ENCODE measurements at regions not wholly inside any gene's neighbourhood (a gene's known extent, or its start where the extent isn't known, plus 50 kb on each side); places are given as distances from the start of the nearest gene placed in this dataset.

DNA sequence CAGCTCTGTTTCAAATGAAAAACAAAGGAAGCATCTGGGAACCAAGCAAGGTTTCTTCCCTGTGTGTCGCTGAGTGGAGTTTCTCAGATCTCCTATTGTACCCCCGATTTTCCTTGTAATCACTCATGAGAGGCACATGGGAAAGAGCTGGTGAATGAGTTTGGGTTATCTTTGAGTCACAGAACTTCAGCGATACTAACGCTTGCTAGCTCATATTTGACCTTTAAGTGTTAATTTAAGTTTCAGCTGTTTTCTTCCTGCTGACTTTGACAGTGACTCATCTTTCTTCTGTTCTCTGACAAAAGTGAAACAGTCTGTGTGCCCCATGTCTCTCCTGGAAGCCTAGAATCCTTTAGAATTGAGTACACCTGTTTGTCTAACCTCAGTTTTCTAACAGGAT lies 261.1 kb upstream of the RGS17 start:
- ChIA-PET CTCF (no interaction called here), POLR2A (no interaction called here)
- Mint-ChIP-seq H3K27me3 (no peaks in the 10 kb centered on the region), H3K4me1 (no peaks in the 10 kb centered on the region), H3K27ac (no peak overlapping the region), H3K9me3 (peaks cover 4 to 6% (median 6%) of the 10 kb centered on the region in 3 donors), H3K36me3 (no peaks in the 10 kb centered on the region), H3K4me3 (no peak overlapping the region)
- no peak overlapping the region for H3K4me3 ChIP-seq (ENCODE audit: control insufficient read depth in 1 of 2, extremely low read depth in 1 of 2, low read length in 1 of 2)
- no peaks in the 10 kb centered on the region for H3K27me3 ChIP-seq (replicated peaks in 1 of 2; ENCODE audit: control insufficient read depth in 2 of 2, extremely low read depth in 1 of 2, insufficient read depth in 2 of 2, low read length in 1 of 2)
- WGBS (ENCODE audit: insufficient coverage) = 62% methylated on average over 3 of the region's 4 CpGs
- H3K27ac ChIP-seq (ENCODE audit: low read length) = no peak overlapping the region
- H3K36me3 ChIP-seq (ENCODE audit: control insufficient read depth in 2 of 2, extremely low read depth in 1 of 2, insufficient read depth in 1 of 2, low read length in 1 of 2) = no peaks in the 10 kb centered on the region
- no peaks in the 10 kb centered on the region for H3K4me1 ChIP-seq (ENCODE audit: control insufficient read depth in 1 of 2, extremely low read depth in 1 of 2, insufficient read depth in 2 of 2, low read length in 2 of 2)
- ATAC-seq (replicated peaks in 1 of 4) = no peak
- H3K9me3 ChIP-seq = no peaks in the 10 kb centered on the region
- no peak for DNase-seq

DNA sequence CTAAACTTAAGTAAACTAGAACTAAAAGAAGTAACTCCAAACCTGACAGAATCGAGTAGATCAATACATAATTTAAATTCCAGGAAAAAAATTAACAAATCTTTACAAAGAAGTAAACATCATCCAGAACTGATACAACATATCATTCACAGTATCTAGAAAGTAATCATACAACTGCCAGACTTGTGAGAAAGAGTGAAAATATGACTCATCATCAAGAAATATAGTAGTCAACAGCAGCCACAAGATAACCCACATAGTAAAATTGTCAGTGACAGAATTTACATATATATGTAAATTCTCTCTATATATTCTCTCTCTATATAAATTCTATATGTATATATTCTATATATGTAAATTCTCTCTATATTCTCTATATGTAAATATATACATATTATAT lies 242.8 kb upstream of the RGS17 start:
- peaks cover 0 to 4% of the 10 kb centered on the region in 2 donors for H3K27me3 Mint-ChIP-seq
- ChIA-PET POLR2A (no interaction called here), CTCF (no interaction called here)
- H3K27ac ChIP-seq (ENCODE audit: low read length) = no peak overlapping the region
- H3K4me3 ChIP-seq (ENCODE audit: control insufficient read depth in 1 of 2, extremely low read depth in 1 of 2, low read length in 1 of 2) = no peak overlapping the region
- no peaks in the 10 kb centered on the region for H3K36me3 Mint-ChIP-seq
- no peaks in the 10 kb centered on the region for H3K9me3 Mint-ChIP-seq
- H3K36me3 ChIP-seq (ENCODE audit: control insufficient read depth in 2 of 2, extremely low read depth in 1 of 2, insufficient read depth in 1 of 2, low read length in 1 of 2) = no peaks in the 10 kb centered on the region
- H3K4me1 ChIP-seq (ENCODE audit: control insufficient read depth in 1 of 2, extremely low read depth in 1 of 2, insufficient read depth in 2 of 2, low read length in 2 of 2) = no peaks in the 10 kb centered on the region
- no peak for ATAC-seq (replicated peaks in 1 of 4)
- H3K4me1 Mint-ChIP-seq = no peaks in the 10 kb centered on the region
- H3K4me3 Mint-ChIP-seq = no peak overlapping the region
- no peak for DNase-seq
- no peaks in the 10 kb centered on the region for H3K27me3 ChIP-seq (replicated peaks in 1 of 2; ENCODE audit: control insufficient read depth in 2 of 2, extremely low read depth in 1 of 2, insufficient read depth in 2 of 2, low read length in 1 of 2)
- WGBS (ENCODE audit: insufficient coverage) = no CpG with 5 or more reads among the region's 1 CpG
- H3K27ac Mint-ChIP-seq = no peak overlapping the region
- H3K9me3 ChIP-seq = no peaks in the 10 kb centered on the region

DNA sequence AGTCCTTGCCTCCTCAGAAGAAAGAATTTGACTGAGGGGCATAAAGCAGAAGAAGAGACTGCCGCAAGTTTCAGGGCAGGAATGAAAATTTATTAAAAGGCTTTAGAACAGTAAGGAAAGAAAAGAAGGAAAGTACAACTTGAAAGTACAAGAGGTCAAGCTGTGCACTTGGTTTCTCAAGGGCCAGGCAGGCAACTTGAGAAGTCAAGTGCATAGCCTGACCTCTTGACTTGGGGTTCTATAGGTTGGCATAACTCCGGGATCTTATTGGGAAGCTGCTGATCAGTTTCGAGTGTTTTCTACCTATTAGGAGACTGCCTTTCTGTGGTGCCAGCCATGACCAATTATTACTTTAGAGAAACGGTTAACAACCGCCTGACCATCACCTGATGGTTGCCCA lies 237.0 kb upstream of the RGS17 start:
- ATAC-seq (replicated peaks in 1 of 4) (no peak), DNase-seq (no peak)
- H3K27me3 ChIP-seq (replicated peaks in 1 of 2; ENCODE audit: control insufficient read depth in 2 of 2, extremely low read depth in 1 of 2, insufficient read depth in 2 of 2, low read length in 1 of 2) = no peaks in the 10 kb centered on the region
- Mint-ChIP-seq H3K27ac (no peak overlapping the region), H3K27me3 (peaks cover 0 to 8% of the 10 kb centered on the region in 2 donors), H3K4me3 (no peak overlapping the region), H3K4me1 (no peaks in the 10 kb centered on the region), H3K36me3 (no peaks in the 10 kb centered on the region), H3K9me3 (peaks cover 0 to 5% (median 1%) of the 10 kb centered on the region in 3 donors)
- 81% methylated on average over 5 of the region's 5 CpGs for WGBS (ENCODE audit: insufficient coverage)
- no peaks in the 10 kb centered on the region for H3K36me3 ChIP-seq (ENCODE audit: control insufficient read depth in 2 of 2, extremely low read depth in 1 of 2, insufficient read depth in 1 of 2, low read length in 1 of 2)
- no peaks in the 10 kb centered on the region for H3K9me3 ChIP-seq
- H3K27ac ChIP-seq (ENCODE audit: low read length) = no peak overlapping the region
- ChIA-PET CTCF (no interaction called here), POLR2A (no interaction called here)
- no peaks in the 10 kb centered on the region for H3K4me1 ChIP-seq (ENCODE audit: control insufficient read depth in 1 of 2, extremely low read depth in 1 of 2, insufficient read depth in 2 of 2, low read length in 2 of 2)
- H3K4me3 ChIP-seq (ENCODE audit: control insufficient read depth in 1 of 2, extremely low read depth in 1 of 2, low read length in 1 of 2) = no peak overlapping the region

DNA sequence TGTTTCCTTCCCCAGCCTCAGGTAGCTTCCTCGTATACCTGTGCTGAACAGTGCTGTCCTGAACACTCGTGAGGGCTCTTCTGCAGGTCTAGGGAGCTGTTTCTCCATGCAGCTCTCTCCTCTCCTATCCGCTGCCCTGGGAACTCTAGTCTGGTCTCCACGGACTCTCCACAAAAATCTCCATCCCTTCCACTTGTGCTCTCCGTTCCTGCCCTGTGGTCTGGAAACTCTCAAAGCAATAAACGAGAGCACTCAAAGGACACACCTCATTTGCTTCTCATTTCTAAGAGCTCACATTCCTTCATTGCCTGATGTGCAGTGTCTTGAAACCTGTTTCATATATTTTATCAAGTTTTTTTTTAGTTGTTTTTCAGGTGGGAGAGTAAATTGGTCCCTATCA lies 235.9 kb upstream of the RGS17 start:
- ChIA-PET CTCF (no interaction called here), POLR2A (no interaction called here)
- WGBS (ENCODE audit: insufficient coverage) = 74% methylated on average over 5 of the region's 6 CpGs
- no peak overlapping the region for H3K27ac ChIP-seq (ENCODE audit: low read length)
- ATAC-seq (replicated peaks in 1 of 4) (no peak), DNase-seq (no peak)
- Mint-ChIP-seq H3K27me3 (peaks cover 0 to 8% of the 10 kb centered on the region in 2 donors), H3K9me3 (peaks cover 3 to 13% (median 3%) of the 10 kb centered on the region in 3 donors), H3K4me3 (no peak overlapping the region), H3K36me3 (no peaks in the 10 kb centered on the region), H3K27ac (no peak overlapping the region), H3K4me1 (no peaks in the 10 kb centered on the region)
- no peaks in the 10 kb centered on the region for H3K9me3 ChIP-seq
- H3K4me3 ChIP-seq (ENCODE audit: control insufficient read depth in 1 of 2, extremely low read depth in 1 of 2, low read length in 1 of 2) = no peak overlapping the region
- H3K4me1 ChIP-seq (ENCODE audit: control insufficient read depth in 1 of 2, extremely low read depth in 1 of 2, insufficient read depth in 2 of 2, low read length in 2 of 2) = no peaks in the 10 kb centered on the region
- no peaks in the 10 kb centered on the region for H3K27me3 ChIP-seq (replicated peaks in 1 of 2; ENCODE audit: control insufficient read depth in 2 of 2, extremely low read depth in 1 of 2, insufficient read depth in 2 of 2, low read length in 1 of 2)
- H3K36me3 ChIP-seq (ENCODE audit: control insufficient read depth in 2 of 2, extremely low read depth in 1 of 2, insufficient read depth in 1 of 2, low read length in 1 of 2) = no peaks in the 10 kb centered on the region

DNA sequence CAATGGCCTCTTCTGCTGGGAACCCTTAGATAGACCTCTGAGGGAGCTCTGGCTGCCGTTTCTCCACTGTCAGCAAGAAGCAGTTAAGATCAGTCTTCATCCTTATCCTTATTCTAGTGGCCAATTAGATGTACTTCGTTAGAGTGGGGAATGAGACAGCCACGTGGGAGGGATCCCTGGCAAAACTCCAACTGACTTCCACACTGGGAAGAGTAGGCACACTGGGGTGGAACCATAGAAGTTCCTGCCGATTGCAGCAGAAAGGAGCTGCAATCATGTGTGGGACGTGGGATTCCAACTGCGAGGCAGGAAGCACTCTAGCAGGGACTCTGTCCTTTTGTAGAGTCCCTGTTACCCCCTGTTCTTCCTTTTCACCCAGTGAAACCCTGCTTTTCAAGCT lies 226.3 kb upstream of the RGS17 start:
- H3K27ac Mint-ChIP-seq = no peak overlapping the region
- H3K4me1 Mint-ChIP-seq = no peaks in the 10 kb centered on the region
- H3K9me3 ChIP-seq = no peaks in the 10 kb centered on the region
- DNase-seq = no peak
- H3K9me3 Mint-ChIP-seq = peaks cover 0 to 13% (median 4%) of the 10 kb centered on the region in 3 donors
- CTCF ChIA-PET = no interaction called here
- no peak overlapping the region for H3K4me3 ChIP-seq (ENCODE audit: control insufficient read depth in 1 of 2, extremely low read depth in 1 of 2, low read length in 1 of 2)
- H3K27me3 Mint-ChIP-seq = peaks cover 0 to 6% of the 10 kb centered on the region in 2 donors
- H3K4me1 ChIP-seq (ENCODE audit: control insufficient read depth in 1 of 2, extremely low read depth in 1 of 2, insufficient read depth in 2 of 2, low read length in 2 of 2) = no peaks in the 10 kb centered on the region
- no peaks in the 10 kb centered on the region for H3K36me3 ChIP-seq (ENCODE audit: control insufficient read depth in 2 of 2, extremely low read depth in 1 of 2, insufficient read depth in 1 of 2, low read length in 1 of 2)
- no peaks in the 10 kb centered on the region for H3K36me3 Mint-ChIP-seq
- no peak overlapping the region for H3K4me3 Mint-ChIP-seq
- no peak for ATAC-seq (replicated peaks in 1 of 4)
- WGBS (ENCODE audit: insufficient coverage) = 85% methylated on average over 3 of the region's 6 CpGs
- POLR2A ChIA-PET = no interaction called here
- H3K27ac ChIP-seq (ENCODE audit: low read length) = no peak overlapping the region
- H3K27me3 ChIP-seq (replicated peaks in 1 of 2; ENCODE audit: control insufficient read depth in 2 of 2, extremely low read depth in 1 of 2, insufficient read depth in 2 of 2, low read length in 1 of 2) = no peaks in the 10 kb centered on the region

DNA sequence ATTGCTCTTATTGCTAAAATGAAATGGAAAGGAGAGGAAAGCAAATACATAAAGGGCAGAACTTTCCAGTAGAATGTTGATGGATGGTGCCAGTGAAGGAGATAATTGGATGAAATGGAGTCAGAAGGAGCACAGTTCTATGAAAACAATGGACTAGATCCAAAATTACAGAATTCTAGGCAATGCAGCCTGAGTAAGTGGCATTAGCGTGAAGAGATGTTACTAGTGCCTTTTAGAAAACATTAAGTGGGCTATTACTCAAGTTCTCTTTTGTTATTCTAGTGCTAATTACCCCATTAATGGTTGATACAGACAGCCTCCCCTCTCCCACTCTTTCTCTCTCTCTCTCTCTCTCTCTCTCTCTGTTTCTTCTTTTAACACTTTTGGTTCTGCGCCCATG lies 209.5 kb upstream of the RGS17 start:
- Mint-ChIP-seq H3K4me3 (no peak overlapping the region), H3K27me3 (no peaks in the 10 kb centered on the region), H3K4me1 (no peaks in the 10 kb centered on the region), H3K9me3 (peaks cover 2 to 10% (median 8%) of the 10 kb centered on the region in 3 donors), H3K36me3 (no peaks in the 10 kb centered on the region), H3K27ac (no peak overlapping the region)
- no peak for ATAC-seq (replicated peaks in 1 of 4)
- no peaks in the 10 kb centered on the region for H3K36me3 ChIP-seq (ENCODE audit: control insufficient read depth in 2 of 2, extremely low read depth in 1 of 2, insufficient read depth in 1 of 2, low read length in 1 of 2)
- no peaks in the 10 kb centered on the region for H3K27me3 ChIP-seq (replicated peaks in 1 of 2; ENCODE audit: control insufficient read depth in 2 of 2, extremely low read depth in 1 of 2, insufficient read depth in 2 of 2, low read length in 1 of 2)
- ChIA-PET CTCF (no interaction called here), POLR2A (no interaction called here)
- no peak for DNase-seq
- H3K4me3 ChIP-seq (ENCODE audit: control insufficient read depth in 1 of 2, extremely low read depth in 1 of 2, low read length in 1 of 2) = no peak overlapping the region
- H3K9me3 ChIP-seq = no peaks in the 10 kb centered on the region
- H3K27ac ChIP-seq (ENCODE audit: low read length) = no peak overlapping the region
- no CpG with 5 or more reads among the region's 2 CpGs for WGBS (ENCODE audit: insufficient coverage)
- H3K4me1 ChIP-seq (ENCODE audit: control insufficient read depth in 1 of 2, extremely low read depth in 1 of 2, insufficient read depth in 2 of 2, low read length in 2 of 2) = no peaks in the 10 kb centered on the region

DNA sequence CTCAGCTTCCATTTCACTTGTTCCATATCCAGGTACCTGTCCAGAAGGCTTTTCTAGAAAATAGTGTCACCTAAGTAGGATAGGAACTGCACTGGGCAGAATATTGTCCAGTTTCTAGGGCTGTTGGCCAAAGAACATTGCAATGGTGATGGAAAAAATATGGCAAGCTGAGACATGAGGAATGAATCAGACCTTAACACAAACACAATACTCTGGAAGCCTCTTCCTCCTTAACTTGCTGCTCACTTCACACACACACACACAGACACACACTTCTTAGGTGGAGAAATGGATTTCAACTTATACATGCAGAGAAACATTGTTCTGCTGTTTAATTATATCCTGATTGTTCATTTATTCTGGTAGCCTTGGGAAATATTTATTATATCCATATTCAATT lies 203.0 kb upstream of the RGS17 start:
- H3K4me1 Mint-ChIP-seq = no peaks in the 10 kb centered on the region
- ATAC-seq (replicated peaks in 1 of 4) (no peak), DNase-seq (no peak)
- H3K4me3 ChIP-seq (ENCODE audit: control insufficient read depth in 1 of 2, extremely low read depth in 1 of 2, low read length in 1 of 2) = no peak overlapping the region
- H3K9me3 ChIP-seq = no peaks in the 10 kb centered on the region
- no peaks in the 10 kb centered on the region for H3K27me3 Mint-ChIP-seq
- H3K27me3 ChIP-seq (replicated peaks in 1 of 2; ENCODE audit: control insufficient read depth in 2 of 2, extremely low read depth in 1 of 2, insufficient read depth in 2 of 2, low read length in 1 of 2) = no peaks in the 10 kb centered on the region
- no peak overlapping the region for H3K27ac Mint-ChIP-seq
- peaks cover 4 to 15% (median 9%) of the 10 kb centered on the region in 3 donors for H3K9me3 Mint-ChIP-seq
- H3K36me3 Mint-ChIP-seq = no peaks in the 10 kb centered on the region
- no peak overlapping the region for H3K27ac ChIP-seq (ENCODE audit: low read length)
- POLR2A ChIA-PET = no interaction called here
- CTCF ChIA-PET = no interaction called here
- no peaks in the 10 kb centered on the region for H3K36me3 ChIP-seq (ENCODE audit: control insufficient read depth in 2 of 2, extremely low read depth in 1 of 2, insufficient read depth in 1 of 2, low read length in 1 of 2)
- H3K4me3 Mint-ChIP-seq = no peak overlapping the region
- no peaks in the 10 kb centered on the region for H3K4me1 ChIP-seq (ENCODE audit: control insufficient read depth in 1 of 2, extremely low read depth in 1 of 2, insufficient read depth in 2 of 2, low read length in 2 of 2)
